ENCODE measurements at regions not wholly inside any gene's neighbourhood (a gene's known extent, or its start where the extent isn't known, plus 50 kb on each side); places are given as distances from the start of the nearest gene placed in this dataset.

DNA sequence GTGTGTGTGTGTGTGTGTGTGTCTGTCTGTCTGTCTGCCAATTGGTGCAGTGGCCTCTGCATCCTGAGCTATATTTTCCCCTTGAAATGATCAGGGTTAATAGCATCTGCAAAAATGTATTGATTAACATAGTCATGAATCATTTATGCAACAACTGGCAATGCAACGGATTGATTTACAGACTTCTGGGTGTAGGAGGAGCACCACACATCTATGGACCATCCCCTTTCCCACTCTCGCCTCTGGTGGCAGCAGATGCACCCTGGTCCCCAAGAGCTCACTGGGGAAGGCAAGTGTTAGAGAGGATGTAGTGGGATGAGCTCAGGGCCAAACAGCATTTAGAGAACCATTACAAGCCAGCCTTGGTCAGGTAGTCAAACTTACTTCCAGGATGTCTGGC lies 272.7 kb upstream of the C2CD4B start:
- DNase-seq (ENCODE audit: low spot score): no peak

DNA sequence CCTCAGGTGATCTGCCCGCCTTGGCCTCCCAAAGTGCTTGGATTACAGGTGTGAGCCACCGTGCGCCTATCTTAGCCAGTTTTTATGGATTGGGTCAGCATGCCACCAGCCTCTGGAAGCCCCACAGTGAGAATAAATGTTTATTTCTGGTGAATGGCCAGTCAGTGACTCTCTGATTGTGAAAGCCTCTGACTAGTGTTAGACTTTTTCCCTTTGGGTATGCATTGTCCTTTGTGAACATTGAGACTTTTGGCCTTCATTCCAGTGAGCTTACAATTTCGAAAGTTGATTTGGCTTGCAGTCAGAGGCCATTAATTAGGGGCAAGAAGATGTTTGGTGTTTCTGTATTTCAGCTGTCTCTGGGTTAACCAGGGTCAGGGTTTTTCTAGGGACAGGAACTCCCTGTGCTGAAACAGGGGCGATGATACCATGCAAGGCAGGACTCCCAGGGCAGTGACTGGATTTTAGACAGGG lies 274.5 kb upstream of the C2CD4B start:
- no peak for DNase-seq (ENCODE audit: low spot score)

DNA sequence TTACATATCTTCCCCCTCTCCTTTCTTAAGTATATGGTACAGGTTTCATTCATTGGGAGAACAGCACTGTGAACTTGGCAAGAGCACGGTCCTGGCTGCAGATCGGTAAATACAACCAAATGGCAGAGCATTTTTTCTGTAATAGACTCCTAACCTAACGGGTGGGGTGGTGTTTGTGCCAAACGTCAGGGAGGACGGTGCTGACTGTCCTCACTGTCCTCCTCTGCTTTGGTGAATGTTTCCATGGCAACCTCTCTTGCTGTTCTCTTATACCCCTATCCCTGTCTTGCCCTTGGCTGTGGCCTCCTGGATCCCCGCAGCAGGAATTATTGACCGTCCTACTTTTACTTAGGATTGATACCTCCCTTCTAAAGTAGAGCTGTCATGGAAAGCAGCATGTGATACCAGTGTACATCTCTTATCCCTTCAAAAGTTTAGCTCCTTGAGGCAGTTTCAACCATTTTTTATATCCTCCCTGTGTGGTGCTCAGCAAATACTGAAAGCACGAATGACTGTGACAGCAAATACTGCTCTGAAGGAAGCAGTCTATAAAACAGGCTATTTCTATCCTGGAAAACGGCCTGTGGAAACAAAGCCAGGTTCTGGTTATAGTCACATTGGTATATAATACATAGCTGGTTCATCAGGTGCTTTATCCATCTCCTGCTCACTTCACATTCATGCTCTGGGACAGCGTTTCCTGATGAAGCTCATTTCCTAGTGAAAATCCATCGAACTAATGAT lies 275.4 kb upstream of the C2CD4B start:
- DNase-seq (ENCODE audit: low spot score): no peak

GRCh38 chr15:62444104-62445022 lies 279.3 kb upstream of the C2CD4B start:
- DNase-seq (ENCODE audit: low spot score): no peak

GRCh38 chr15:62445244-62445643 lies 280.2 kb upstream of the C2CD4B start:
- DNase-seq (ENCODE audit: low spot score): no peak

DNA sequence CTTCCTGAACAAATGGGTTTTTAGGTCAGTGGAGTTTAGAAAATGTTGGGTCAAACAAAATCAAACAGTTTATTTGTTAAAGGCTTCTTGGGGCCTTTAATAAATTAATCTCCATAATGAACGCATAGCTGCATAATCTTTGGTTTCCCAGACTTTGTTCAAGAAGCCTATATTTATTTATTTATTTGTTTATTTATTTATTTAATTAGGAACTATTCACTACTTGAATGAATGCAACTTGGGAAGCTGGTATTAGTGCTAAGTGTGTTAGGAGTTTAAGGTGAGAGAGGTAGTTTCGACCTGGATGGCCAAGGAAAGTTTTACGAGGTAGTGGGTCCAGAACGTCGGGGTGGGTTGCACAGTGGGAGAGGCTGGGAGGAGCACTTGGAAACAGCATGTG lies 281.9 kb upstream of the C2CD4B start:
- DNase-seq (ENCODE audit: low spot score): no peak

- DNase-seq (ENCODE audit: low spot score): no peak
Observed at GRCh38 chr15:62447742-62448141, 282.7 kb upstream of the C2CD4B start.

DNA sequence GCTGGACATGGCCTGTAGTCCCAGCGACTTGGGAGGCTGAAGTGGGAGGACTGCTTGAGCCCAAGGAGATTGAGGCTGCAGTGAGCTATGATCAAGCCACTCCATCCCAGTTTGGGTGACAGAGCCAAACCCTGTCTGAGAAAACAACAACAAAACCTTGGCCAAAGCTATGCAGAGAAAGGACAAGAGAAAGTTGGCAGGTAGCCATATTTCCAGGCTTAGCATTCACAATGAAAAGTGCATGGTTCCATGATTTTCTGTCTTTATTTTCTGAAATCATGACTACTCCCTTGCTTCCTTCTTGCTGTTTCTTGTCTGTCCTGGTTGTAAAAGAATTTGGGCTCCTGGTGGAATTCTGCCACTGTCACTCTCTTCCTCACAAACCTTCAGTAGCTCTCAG lies 284.6 kb upstream of the C2CD4B start:
- no peak for DNase-seq (ENCODE audit: low spot score)

GRCh38 chr15:62450061-62450460 lies 285.0 kb upstream of the C2CD4B start:
- no peak for DNase-seq (ENCODE audit: low spot score)

GRCh38 chr15:62452026-62452425 lies 286.9 kb upstream of the C2CD4B start:
- DNase-seq (ENCODE audit: low spot score): no peak

GRCh38 chr15:62452667-62453066 lies 287.6 kb upstream of the C2CD4B start:
- no peak for DNase-seq (ENCODE audit: low spot score)

DNA sequence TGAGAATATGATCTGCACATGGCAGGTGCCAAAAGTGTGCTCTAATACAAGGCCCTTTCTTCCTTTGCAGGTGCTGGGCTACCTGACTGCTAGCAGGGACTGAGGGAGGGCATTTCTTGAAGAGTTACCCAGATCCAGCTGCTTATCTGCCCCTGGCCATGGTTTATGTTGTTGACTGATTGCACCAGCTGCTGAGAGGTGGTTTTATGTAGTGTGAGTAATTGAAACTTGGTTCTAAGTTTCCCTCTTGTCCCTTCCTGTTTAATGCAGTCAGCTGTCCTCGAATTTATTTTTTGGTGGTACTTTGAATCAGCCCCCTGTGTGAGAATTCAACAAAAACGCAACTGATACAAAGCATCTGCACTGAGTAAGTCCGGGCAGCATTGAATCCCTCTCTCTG lies 288.3 kb upstream of the C2CD4B start:
- no peak for DNase-seq (ENCODE audit: low spot score)

- DNase-seq (ENCODE audit: low spot score): no peak
Observed at GRCh38 chr15:62453981-62454380, 288.9 kb upstream of the C2CD4B start.

DNA sequence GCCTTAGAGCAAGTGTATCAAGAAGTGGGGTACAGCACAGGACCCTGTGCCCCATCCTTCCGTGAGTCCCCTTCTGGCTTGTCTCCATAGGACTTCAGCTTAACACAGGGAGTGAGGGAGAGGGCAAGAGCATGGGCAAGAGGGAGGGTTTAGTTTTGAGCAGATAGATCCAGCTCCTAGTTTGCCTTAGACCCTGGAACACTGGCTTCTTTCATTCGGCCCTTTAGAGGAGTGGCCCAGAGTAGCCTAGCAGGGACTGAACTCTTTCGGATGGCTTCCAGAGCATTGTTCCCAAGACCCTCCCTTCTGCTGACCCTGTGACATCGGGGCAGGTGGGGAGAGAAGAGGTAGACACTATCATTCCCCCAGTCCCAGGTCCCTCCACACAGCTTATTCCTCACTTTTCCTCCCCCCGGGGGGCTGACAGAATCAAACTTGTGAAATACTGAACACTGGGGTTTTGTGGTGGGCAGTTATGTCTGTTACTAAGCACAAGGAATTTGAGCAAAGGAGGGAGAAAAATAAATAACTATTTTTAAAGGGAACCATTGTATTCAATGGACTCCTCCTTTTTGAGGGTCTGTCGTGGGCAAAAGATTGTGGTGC lies 289.6 kb upstream of the C2CD4B start:
- DNase-seq (ENCODE audit: low spot score): no peak

- no peak for DNase-seq (ENCODE audit: low spot score)
Observed at GRCh38 chr15:62455441-62455921, 290.4 kb upstream of the C2CD4B start.

DNA sequence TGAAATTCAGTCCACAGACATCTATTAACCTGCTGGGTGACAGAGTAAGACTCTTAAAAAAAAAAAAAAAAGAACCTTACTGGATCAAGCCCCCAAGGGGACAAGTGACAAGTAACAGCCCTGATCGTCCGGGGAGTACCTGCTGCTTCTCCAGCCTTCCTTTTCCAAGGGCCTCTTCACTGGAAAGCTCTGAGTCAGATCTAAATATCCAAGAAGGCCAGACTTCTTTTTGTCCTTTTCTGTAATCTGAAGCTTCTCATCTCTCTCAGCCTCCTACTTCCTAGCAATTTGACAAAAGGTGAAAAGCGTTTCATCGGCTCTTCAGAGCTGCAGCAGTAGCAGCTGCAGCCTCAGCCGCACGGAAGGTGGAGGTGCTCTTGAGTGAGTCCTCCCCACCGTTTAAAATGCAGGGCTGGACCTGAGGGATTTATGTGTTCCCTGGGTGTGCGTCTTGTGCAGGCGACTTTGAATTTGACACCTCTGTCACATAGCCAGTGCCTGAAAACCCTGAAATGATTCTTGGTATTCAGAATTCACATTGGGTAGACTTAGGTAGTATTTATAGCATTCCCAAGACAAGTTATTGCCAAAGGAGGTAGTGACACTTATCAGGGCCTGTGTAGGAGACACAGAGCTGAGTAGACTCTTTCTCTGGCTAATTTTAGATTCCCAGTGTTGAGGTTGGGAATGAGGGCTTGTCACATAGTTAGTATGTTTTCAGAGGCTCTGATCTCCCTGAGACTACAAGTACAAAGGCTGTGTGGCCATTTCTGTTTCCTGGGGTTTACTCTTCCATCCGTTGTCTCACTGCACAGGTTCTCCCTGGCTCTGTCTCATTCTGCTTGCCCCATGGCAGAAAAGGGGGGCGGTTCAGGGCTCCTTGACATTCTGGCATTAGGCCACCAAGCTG lies 291.2 kb upstream of the C2CD4B start:
- DNase-seq (ENCODE audit: low spot score): no peak

- peak; percentile 54 for DNase-seq (ENCODE audit: low spot score)
Observed at GRCh38 chr15:62457100-62457499, 292.0 kb upstream of the C2CD4B start.

DNA sequence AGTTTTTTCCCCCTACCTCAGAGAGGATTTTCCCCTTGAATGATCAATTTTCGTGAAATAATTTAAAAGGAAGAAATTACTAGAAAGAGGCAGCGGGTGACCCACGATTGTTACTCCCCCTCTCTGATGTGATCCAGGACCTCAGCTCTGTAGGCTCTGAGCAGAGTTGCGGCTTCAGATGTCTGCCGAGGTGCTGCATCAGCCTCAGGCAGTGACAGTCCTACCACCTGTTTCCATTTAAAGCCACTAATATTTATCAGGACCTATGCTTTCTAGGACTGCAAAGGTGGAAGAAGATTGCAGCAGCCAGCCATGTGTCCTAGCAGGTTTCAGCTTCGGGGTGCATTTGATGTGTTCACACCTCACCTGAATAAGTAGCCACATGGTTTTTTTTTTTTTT lies 294.8 kb upstream of the C2CD4B start:
- no peak for DNase-seq (ENCODE audit: low spot score)

GRCh38 chr15:62462268-62462667 lies 297.2 kb upstream of the C2CD4B start:
- DNase-seq (ENCODE audit: low spot score): no peak

- peak; percentile 61 for DNase-seq (ENCODE audit: low spot score)
Observed at GRCh38 chr15:62462721-62463120, 297.6 kb upstream of the C2CD4B start.

DNA sequence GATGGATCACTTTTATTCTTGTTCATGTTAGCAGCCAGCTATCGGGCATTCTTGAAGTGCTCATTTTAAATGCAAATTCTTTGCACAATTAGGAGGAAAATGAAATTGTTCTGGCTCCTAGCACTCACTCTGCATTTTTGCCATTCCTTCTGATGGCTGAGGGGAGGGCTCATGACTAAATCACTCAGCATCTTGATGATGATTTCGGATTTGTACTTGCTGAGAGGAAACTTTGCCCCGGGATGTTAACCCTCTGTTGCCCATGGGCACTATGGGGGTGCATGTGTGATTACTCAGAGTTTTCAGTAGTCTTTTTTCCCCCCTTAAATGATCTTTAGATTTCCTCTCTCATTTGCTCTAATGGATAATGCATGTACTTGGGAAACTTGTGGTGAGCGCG lies 299.6 kb upstream of the C2CD4B start:
- DNase-seq (ENCODE audit: low spot score): peak; percentile 71

Measured in umbilical cord (tissue), 1 donor.